ENCODE measurements at regions not wholly inside any gene's neighbourhood (a gene's known extent, or its start where the extent isn't known, plus 50 kb on each side); places are given as distances from the start of the nearest gene placed in this dataset.

DNA sequence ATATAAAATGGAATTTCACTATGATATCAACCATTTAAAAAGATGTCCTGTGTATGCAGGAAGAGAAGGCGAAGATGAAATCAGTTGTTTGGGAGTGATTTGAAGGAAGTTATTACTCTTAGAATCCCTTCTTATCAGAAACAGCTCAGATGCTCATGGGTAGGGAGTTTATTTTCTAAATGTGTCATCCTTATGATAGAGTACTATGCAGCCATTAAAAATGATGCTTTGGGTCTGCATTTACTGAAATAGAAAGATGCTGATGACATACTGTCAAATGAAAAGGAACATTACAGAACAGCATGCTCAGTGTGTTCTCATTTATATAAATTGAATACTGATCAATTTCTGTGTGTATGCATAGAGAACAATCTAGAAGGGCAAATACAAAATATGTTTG lies 69.8 kb upstream of the MED13L start:
- H3K4me3 Mint-ChIP-seq, result no peak overlapping the region
- peaks cover 2% of the 10 kb centered on the region for H3K9me3 Mint-ChIP-seq (ENCODE audit: insufficient read depth)
- H3K27me3 Mint-ChIP-seq, result no peaks in the 10 kb centered on the region
- peaks cover 0 to 3% of the 10 kb centered on the region in 2 donors for H3K4me1 ChIP-seq (ENCODE audit: control insufficient read depth in 2 of 2, insufficient read depth in 2 of 2, low read length in 2 of 2)
- ChIA-PET CTCF (no interaction called here), POLR2A (interaction anchor here (0.6 kb wide), 1 partner anchor 326 kb away, joined by 3 read pairs; no protein-coding TSS in a partner anchor)
- no peak overlapping the region for H3K4me3 ChIP-seq (ENCODE audit: control extremely low read depth in 1 of 5, extremely low read depth in 1 of 5, insufficient read depth in 1 of 5, low read depth in 2 of 5, low read length in 4 of 5)
- no peak overlapping the region for H3K9ac ChIP-seq (ENCODE audit: low read length)
- WGBS (ENCODE audit: insufficient coverage), result no CpG with 5 or more reads among the region's 1 CpG
- no peak for TF ChIP-seq EZH2 (IDR thresholded peaks at IDR 0.05; ENCODE audit: borderline replicate concordance, insufficient read depth, low read depth, low read length, poor library complexity, severe bottlenecking)
- TF ChIP-seq, protein P1, sequence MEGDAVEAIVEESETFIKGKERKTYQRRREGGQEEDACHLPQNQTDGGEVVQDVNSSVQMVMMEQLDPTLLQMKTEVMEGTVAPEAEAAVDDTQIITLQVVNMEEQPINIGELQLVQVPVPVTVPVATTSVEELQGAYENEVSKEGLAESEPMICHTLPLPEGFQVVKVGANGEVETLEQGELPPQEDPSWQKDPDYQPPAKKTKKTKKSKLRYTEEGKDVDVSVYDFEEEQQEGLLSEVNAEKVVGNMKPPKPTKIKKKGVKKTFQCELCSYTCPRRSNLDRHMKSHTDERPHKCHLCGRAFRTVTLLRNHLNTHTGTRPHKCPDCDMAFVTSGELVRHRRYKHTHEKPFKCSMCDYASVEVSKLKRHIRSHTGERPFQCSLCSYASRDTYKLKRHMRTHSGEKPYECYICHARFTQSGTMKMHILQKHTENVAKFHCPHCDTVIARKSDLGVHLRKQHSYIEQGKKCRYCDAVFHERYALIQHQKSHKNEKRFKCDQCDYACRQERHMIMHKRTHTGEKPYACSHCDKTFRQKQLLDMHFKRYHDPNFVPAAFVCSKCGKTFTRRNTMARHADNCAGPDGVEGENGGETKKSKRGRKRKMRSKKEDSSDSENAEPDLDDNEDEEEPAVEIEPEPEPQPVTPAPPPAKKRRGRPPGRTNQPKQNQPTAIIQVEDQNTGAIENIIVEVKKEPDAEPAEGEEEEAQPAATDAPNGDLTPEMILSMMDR (IDR thresholded peaks at IDR 0.05), result no peak
- intact Hi-C loops (cut with micrococcal nuclease), result no loop called here
- no peak overlapping the region for H3K27ac ChIP-seq (ENCODE audit: low read length in 2 of 2)
- H2AFZ ChIP-seq (ENCODE audit: insufficient read depth, low read depth, low read length, poor library complexity, severe bottlenecking), result no peak overlapping the region
- H3K9me3 ChIP-seq (ENCODE audit: control extremely low read depth in 1 of 3, control insufficient read depth in 2 of 3, insufficient read depth in 1 of 3, low read length in 2 of 3), result peaks cover 0 to 4% (median under 1%) of the 10 kb centered on the region in 3 donors
- ATAC-seq (ENCODE audit: low read depth) (no peak), DNase-seq (no peak)
- H3K79me2 ChIP-seq (ENCODE audit: control insufficient read depth, insufficient read depth, low read length), result no peaks in the 10 kb centered on the region
- H3K27me3 ChIP-seq (replicated peaks in 1 of 4; ENCODE audit: control extremely low read depth in 1 of 4, control insufficient read depth in 3 of 4, insufficient read depth in 4 of 4, low read length in 3 of 4), result no peaks in the 10 kb centered on the region
- no peak overlapping the region for H3K4me2 ChIP-seq (replicated peaks; ENCODE audit: low read depth, low read length, poor library complexity, severe bottlenecking)
- peaks cover 9% of the 10 kb centered on the region for H3K4me1 Mint-ChIP-seq
- no peak overlapping the region for H3K27ac Mint-ChIP-seq
- no peaks in the 10 kb centered on the region for H4K20me1 ChIP-seq (ENCODE audit: control insufficient read depth, insufficient read depth, low read length, poor library complexity, severe bottlenecking)
- H3K36me3 ChIP-seq (replicated peaks in 1 of 2; ENCODE audit: control extremely low read depth in 1 of 2, control insufficient read depth in 1 of 2, extremely low read depth in 1 of 2, insufficient read depth in 2 of 2, low read length in 1 of 2), result no peaks in the 10 kb centered on the region

DNA sequence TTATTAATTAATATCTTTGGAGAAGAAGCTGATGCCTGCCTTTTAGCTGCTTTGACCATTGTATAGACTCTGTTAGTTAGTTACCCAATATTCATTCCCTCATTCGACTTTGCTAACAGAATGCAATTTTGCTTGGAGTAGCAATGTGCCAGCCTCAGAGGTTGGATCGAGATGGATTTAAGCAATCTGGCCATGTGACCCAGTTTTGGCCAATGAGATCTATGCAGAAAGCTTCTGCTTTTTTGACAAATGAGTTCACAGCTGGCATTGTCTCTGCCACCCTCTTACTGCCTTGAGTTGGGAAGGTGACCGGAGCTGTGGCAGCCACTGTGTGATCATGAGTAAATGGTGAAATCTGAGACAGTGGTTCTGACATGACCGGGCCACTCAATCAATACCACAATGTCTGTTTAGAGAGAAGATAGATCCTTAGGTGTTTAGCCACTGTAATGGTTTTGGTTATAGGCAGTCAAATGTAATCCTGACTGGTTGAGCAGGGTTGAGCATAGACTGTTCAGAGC lies 74.9 kb upstream of the MED13L start:
- DNase-seq (no peak), ATAC-seq (ENCODE audit: low read depth) (no peak)
- Histone ChIP-seq H2AFZ (ENCODE audit: insufficient read depth, low read depth, low read length, poor library complexity, severe bottlenecking) (no peak overlapping the region), H3K79me2 (ENCODE audit: control insufficient read depth, insufficient read depth, low read length) (no peaks in the 10 kb centered on the region), H3K4me2 (replicated peaks; ENCODE audit: low read depth, low read length, poor library complexity, severe bottlenecking) (no peak overlapping the region), H3K4me3 (ENCODE audit: control extremely low read depth in 1 of 5, extremely low read depth in 1 of 5, insufficient read depth in 1 of 5, low read depth in 2 of 5, low read length in 4 of 5) (no peak overlapping the region), H3K27ac (ENCODE audit: low read length in 2 of 2) (no peak overlapping the region), H3K36me3 (replicated peaks in 1 of 2; ENCODE audit: control extremely low read depth in 1 of 2, control insufficient read depth in 1 of 2, extremely low read depth in 1 of 2, insufficient read depth in 2 of 2, low read length in 1 of 2) (no peaks in the 10 kb centered on the region), H4K20me1 (ENCODE audit: control insufficient read depth, insufficient read depth, low read length, poor library complexity, severe bottlenecking) (no peaks in the 10 kb centered on the region), H3K9ac (ENCODE audit: low read length) (no peak overlapping the region), H3K4me1 (ENCODE audit: control insufficient read depth in 2 of 2, insufficient read depth in 2 of 2, low read length in 2 of 2) (peaks cover 0 to 3% of the 10 kb centered on the region in 2 donors), H3K27me3 (replicated peaks in 1 of 4; ENCODE audit: control extremely low read depth in 1 of 4, control insufficient read depth in 3 of 4, insufficient read depth in 4 of 4, low read length in 3 of 4) (no peaks in the 10 kb centered on the region), H3K9me3 (ENCODE audit: control extremely low read depth in 1 of 3, control insufficient read depth in 2 of 3, insufficient read depth in 1 of 3, low read length in 2 of 3) (peaks cover 0 to 1% (median 1%) of the 10 kb centered on the region in 3 donors)
- peaks cover 5% of the 10 kb centered on the region for H3K4me1 Mint-ChIP-seq
- H3K9me3 Mint-ChIP-seq (ENCODE audit: insufficient read depth), result no peaks in the 10 kb centered on the region
- intact Hi-C loops (cut with micrococcal nuclease), result no loop called here
- ChIA-PET CTCF (no interaction called here), POLR2A (no interaction called here)
- WGBS (ENCODE audit: insufficient coverage), result 95% methylated on average over 3 of the region's 4 CpGs
- H3K27ac Mint-ChIP-seq, result no peak overlapping the region
- TF ChIP-seq EZH2 (IDR thresholded peaks at IDR 0.05; ENCODE audit: borderline replicate concordance, insufficient read depth, low read depth, low read length, poor library complexity, severe bottlenecking), result no peak
- TF ChIP-seq, protein P1 (IDR thresholded peaks at IDR 0.05), result no peak
- H3K27me3 Mint-ChIP-seq, result no peaks in the 10 kb centered on the region
- H3K4me3 Mint-ChIP-seq, result no peak overlapping the region

Measured in B cell (primary cell).